Keratinocyte (primary cell): ENCODE measurements at regions not wholly inside any gene's neighbourhood (a gene's known extent, or its start where the extent isn't known, plus 50 kb on each side); places are given as distances from the start of the nearest gene placed in this dataset.
"Not testable (repeated sequence)": the region's sequence is repeated elsewhere in the genome, so short reads cannot be mapped to it uniquely, and the experiment has no call there.

ENCODE experiments used
- DNase-seq: peaks from one replicate; pipeline ENCODE4 v3.0.0-alpha.2; 2011; ENCODE audit warnings: low read depth, missing footprints, low spot score
- FAIRE-seq: peaks from 2 replicates; lab custom pipeline; 2011; peaks lifted over from hg19 to GRCh38; lab: Jason Lieb, UNC
- H2AFZ ChIP-seq: 2 replicates; pipeline ENCODE4 v1.6.0; 2012; ENCODE audit warnings: low read length, control low read depth, inconsistent platforms; ENCODE audit not compliant: control insufficient read depth
- H3K27ac ChIP-seq: 2 replicates; pipeline ENCODE4 v1.5.1; 2011; ENCODE audit warnings: low read length; ENCODE audit not compliant: control insufficient read depth, insufficient read depth
- H3K27me3 ChIP-seq: 3 replicates; pipeline ENCODE4 v1.6.0; 2011; ENCODE audit warnings: low read length; ENCODE audit not compliant: control insufficient read depth, insufficient read depth; ENCODE audit errors: extremely low read depth
- H3K36me3 ChIP-seq, 2 experiments: 2 replicates in 1 of 2; 3 replicates in 1 of 2; pipeline ENCODE4 v1.5.1; 2011; ENCODE audit warnings: low read length in 2 of 2, mild to moderate bottlenecking in 1 of 2; ENCODE audit not compliant: control insufficient read depth in 2 of 2, insufficient read depth in 2 of 2; ENCODE audit errors: extremely low read depth in 1 of 2
- H3K4me1 ChIP-seq: 3 replicates; pipeline ENCODE4 v1.5.1; 2011; ENCODE audit warnings: low read length; ENCODE audit not compliant: control insufficient read depth, insufficient read depth; ENCODE audit errors: extremely low read depth
- H3K4me2 ChIP-seq: 3 replicates; pipeline ENCODE4 v1.6.0; 2011; ENCODE audit warnings: low read depth, low read length; ENCODE audit not compliant: control insufficient read depth, insufficient read depth; ENCODE audit errors: extremely low read depth
- H3K4me3 ChIP-seq, 3 experiments: fragments of 200-600 bp in 1 of 3; sonication (generic) in 1 of 3; 2 replicates in 2 of 3; 3 replicates in 1 of 3; pipeline ENCODE4 v1.5.1; 2011 to 2016; ENCODE audit warnings: low read length in 3 of 3, mild to moderate bottlenecking in 3 of 3, control low read depth in 2 of 3, inconsistent platforms in 1 of 3, low read depth in 1 of 3, mixed read lengths in 1 of 3, mixed run types in 1 of 3, moderate library complexity in 1 of 3; ENCODE audit not compliant: control insufficient read depth in 2 of 3, insufficient read depth in 2 of 3; ENCODE audit errors: extremely low read depth in 1 of 3
- H3K79me2 ChIP-seq: 2 replicates; pipeline ENCODE4 v1.6.0; 2012; ENCODE audit warnings: low read length; ENCODE audit not compliant: control insufficient read depth, insufficient read depth
- H3K9ac ChIP-seq: 3 replicates; pipeline ENCODE4 v1.6.0; 2011; ENCODE audit warnings: low read length; ENCODE audit not compliant: control insufficient read depth, insufficient read depth; ENCODE audit errors: extremely low read depth
- H3K9me1 ChIP-seq: 3 replicates; pipeline ENCODE4 v1.6.0; 2011; ENCODE audit warnings: low read length; ENCODE audit not compliant: control insufficient read depth, insufficient read depth; ENCODE audit errors: extremely low read depth
- H3K9me3 ChIP-seq: 2 replicates; pipeline ENCODE4 v1.5.1; 2012; ENCODE audit warnings: low read depth, low read length; ENCODE audit not compliant: control insufficient read depth
- H4K20me1 ChIP-seq: 3 replicates; pipeline ENCODE4 v1.6.0; 2011; ENCODE audit warnings: low read length; ENCODE audit not compliant: control insufficient read depth, insufficient read depth; ENCODE audit errors: extremely low read depth
- EZH2 ChIP-seq: IDR thresholded peaks from one replicate; pipeline ENCODE4 v1.6.1; 2012; ENCODE audit warnings: inconsistent platforms, mild to moderate bottlenecking, low read length, moderate library complexity
- dilution Hi-C: fragments of 300-500 bp; cut with MboI; formaldehyde crosslinking; loops from one replicate; pipeline ENCODE4 v1.7.0; 2020; ENCODE audit warnings: low sequenced_read_pairs; ENCODE audit not compliant: extremely low pct_ligation_motif_present
- TF ChIP-seq, protein P1 (sequence below), 3 experiments: IDR thresholded peaks in 1 of 3; conservative IDR thresholded peaks in 1 of 3; optimal IDR thresholded peaks in 1 of 3; 2 replicates in 2 of 3; 3 replicates in 1 of 3; pipeline versions ENCODE3 to v1.5.1; 2011; ENCODE audit warnings: low read length in 3 of 3, mild to moderate bottlenecking in 3 of 3, moderate library complexity in 2 of 3, control low read depth in 1 of 3, inconsistent platforms in 1 of 3; ENCODE audit not compliant: insufficient read depth in 2 of 3; ENCODE audit errors: extremely low read depth in 1 of 3

DNA sequence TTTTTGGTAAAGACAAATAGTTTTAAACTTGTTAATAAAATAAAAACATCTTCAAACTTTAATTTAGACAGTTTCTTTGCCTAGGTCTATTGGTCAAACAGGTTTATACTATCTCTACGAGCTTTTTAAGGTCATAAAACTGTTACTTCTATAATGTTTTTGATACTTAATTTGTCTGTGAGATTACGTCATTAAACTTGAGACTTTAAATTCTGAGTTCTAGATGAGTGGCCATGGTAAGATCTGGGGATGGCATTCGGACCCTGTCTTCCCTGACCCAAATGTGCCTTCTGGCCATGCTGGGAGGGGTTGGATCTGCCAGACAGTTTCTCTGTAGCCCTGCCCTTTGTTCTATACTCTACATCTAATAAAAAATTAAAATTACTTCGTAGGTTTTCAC, 497.8 kb downstream of the TMEM135 start:
- H4K20me1 ChIP-seq: no peaks in the 10 kb centered on the region
- no peaks in the 10 kb centered on the region for H3K4me1 ChIP-seq
- H3K4me2 ChIP-seq: no peak overlapping the region
- H3K27me3 ChIP-seq: no peaks in the 10 kb centered on the region
- H3K9ac ChIP-seq: no peak overlapping the region
- no peak overlapping the region for H3K4me3 ChIP-seq
- H3K9me3 ChIP-seq: no peaks in the 10 kb centered on the region
- no peaks in the 10 kb centered on the region for H3K9me1 ChIP-seq
- FAIRE-seq: no peak
- H3K27ac ChIP-seq: no peak overlapping the region
- no peaks in the 10 kb centered on the region for H3K36me3 ChIP-seq
- H2AFZ ChIP-seq: no peak overlapping the region
- DNase-seq: no peak
- dilution Hi-C loops: no loop called here
- TF ChIP-seq EZH2: no peak
- TF ChIP-seq, protein P1, sequence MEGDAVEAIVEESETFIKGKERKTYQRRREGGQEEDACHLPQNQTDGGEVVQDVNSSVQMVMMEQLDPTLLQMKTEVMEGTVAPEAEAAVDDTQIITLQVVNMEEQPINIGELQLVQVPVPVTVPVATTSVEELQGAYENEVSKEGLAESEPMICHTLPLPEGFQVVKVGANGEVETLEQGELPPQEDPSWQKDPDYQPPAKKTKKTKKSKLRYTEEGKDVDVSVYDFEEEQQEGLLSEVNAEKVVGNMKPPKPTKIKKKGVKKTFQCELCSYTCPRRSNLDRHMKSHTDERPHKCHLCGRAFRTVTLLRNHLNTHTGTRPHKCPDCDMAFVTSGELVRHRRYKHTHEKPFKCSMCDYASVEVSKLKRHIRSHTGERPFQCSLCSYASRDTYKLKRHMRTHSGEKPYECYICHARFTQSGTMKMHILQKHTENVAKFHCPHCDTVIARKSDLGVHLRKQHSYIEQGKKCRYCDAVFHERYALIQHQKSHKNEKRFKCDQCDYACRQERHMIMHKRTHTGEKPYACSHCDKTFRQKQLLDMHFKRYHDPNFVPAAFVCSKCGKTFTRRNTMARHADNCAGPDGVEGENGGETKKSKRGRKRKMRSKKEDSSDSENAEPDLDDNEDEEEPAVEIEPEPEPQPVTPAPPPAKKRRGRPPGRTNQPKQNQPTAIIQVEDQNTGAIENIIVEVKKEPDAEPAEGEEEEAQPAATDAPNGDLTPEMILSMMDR (optimal IDR thresholded peaks at IDR 0.05 in 1 of 3, IDR thresholded peaks at IDR 0.05 in 1 of 3, conservative IDR thresholded peaks at IDR 0.05 in 1 of 3; ENCODE audit: extremely low read depth in 1 of 3, insufficient read depth in 2 of 3, low read length in 3 of 3): no peak
- no peaks in the 10 kb centered on the region for H3K79me2 ChIP-seq

DNA sequence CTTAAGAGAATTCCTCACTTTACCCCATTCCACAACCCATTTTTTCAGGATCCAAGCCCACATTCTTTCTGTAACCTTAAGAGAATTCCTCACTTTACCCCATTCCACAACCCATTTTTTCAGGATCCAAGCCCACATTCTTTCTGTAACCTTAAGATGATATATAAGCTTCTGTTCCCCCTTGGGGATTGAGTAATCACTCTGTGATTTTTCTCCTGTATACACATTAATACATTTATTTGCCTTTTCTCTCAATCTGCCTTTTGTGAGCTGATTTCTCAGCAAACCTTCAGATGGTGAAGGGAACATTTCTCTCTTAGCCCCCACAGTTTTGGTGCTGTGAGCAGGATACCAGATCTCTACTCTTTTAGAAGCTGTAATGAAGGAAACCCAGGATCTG, 494.1 kb downstream of the TMEM135 start:
- FAIRE-seq, H3K4me2 ChIP-seq, H4K20me1 ChIP-seq, H3K9me1 ChIP-seq, H3K9ac ChIP-seq, H3K4me3 ChIP-seq, H3K36me3 ChIP-seq, H3K27ac ChIP-seq, H3K27me3 ChIP-seq, H2AFZ ChIP-seq, H3K4me1 ChIP-seq, DNase-seq, dilution Hi-C loops, H3K79me2 ChIP-seq, H3K9me3 ChIP-seq: not testable (repeated sequence)

DNA sequence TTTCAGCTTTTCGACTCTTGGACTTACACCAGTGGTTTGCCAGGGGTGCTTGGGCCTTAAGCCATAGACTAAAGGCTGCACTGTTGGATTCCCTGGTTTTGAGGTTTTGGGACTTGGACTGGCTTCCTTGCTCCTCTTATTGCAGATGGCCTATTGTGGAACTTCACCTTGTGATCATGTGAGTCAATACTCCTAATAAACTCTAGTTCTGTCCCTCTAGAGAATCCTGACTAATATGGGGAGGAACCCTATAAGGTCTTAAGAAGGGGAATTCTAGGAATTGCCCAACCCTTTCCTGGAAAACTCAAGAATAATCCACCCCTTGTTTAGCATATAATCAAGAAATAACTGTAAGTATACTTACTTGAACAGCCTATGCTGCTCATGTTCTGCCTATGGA, 491.8 kb downstream of the TMEM135 start:
- H3K4me3 ChIP-seq: no peak overlapping the region
- no peak overlapping the region for H3K4me2 ChIP-seq
- H2AFZ ChIP-seq: no peak overlapping the region
- H3K9me3 ChIP-seq: no peaks in the 10 kb centered on the region
- no peaks in the 10 kb centered on the region for H3K36me3 ChIP-seq
- TF ChIP-seq EZH2: no peak
- TF ChIP-seq, protein P1 (optimal IDR thresholded peaks at IDR 0.05 in 1 of 3, IDR thresholded peaks at IDR 0.05 in 1 of 3, conservative IDR thresholded peaks at IDR 0.05 in 1 of 3; ENCODE audit: extremely low read depth in 1 of 3, insufficient read depth in 2 of 3, low read length in 3 of 3): no peak
- H3K4me1 ChIP-seq: no peaks in the 10 kb centered on the region
- H3K9ac ChIP-seq: no peak overlapping the region
- H3K27ac ChIP-seq: no peak overlapping the region
- H3K27me3 ChIP-seq: no peaks in the 10 kb centered on the region
- H3K79me2 ChIP-seq: no peaks in the 10 kb centered on the region
- dilution Hi-C loops: no loop called here
- no peaks in the 10 kb centered on the region for H3K9me1 ChIP-seq
- no peaks in the 10 kb centered on the region for H4K20me1 ChIP-seq
- FAIRE-seq (no peak), DNase-seq (no peak)
